HepG2 (cell line): ENCODE measurements at regions not wholly inside any gene's neighbourhood (a gene's known extent, or its start where the extent isn't known, plus 50 kb on each side); places are given as distances from the start of the nearest gene placed in this dataset.

Experiments
- ATAC-seq: fragments of 200-7000 bp; cut with Tn5 transposase; 3 replicates; pipeline ENCODE4 v1.9.1; 2020; ENCODE audit warnings: mild to moderate bottlenecking, moderate library complexity
- BruUV-seq: library from RNA; stranded (reverse); fragments of 400-500 nt; replicated peaks from 2 replicates; lab custom pipeline; 2021; lab: Mats Ljungman, UMichigan
- CTCF ChIA-PET: fragments of 300-600 bp; formaldehyde crosslinking; extraction: SDS; loops from one replicate; lab custom pipeline; 2021; ENCODE audit warnings: low total read pairs, inconsistent platforms, low intra/inter-chr PET ratio; lab: Yijun Ruan, JAX
- POLR2A ChIA-PET: fragments of 350-600 bp; sonication (Branson Sonifier 250); formaldehyde crosslinking; loops from one replicate; lab custom pipeline; 2020; ENCODE audit warnings: antibody characterized with exemption, inconsistent platforms; lab: Yijun Ruan, JAX
- DNase-seq: peaks from one replicate; pipeline ENCODE4 v3.0.0-alpha.2; 2015; ENCODE audit warnings: low spot score
- FAIRE-seq: peaks from 3 replicates; lab custom pipeline; 2011; peaks lifted over from hg19 to GRCh38; lab: Jason Lieb, UNC
- H2AFZ ChIP-seq: one replicate; pipeline ENCODE4 v1.6.1; 2011; ENCODE audit warnings: low read length, inconsistent platforms
- H3K27ac ChIP-seq: fragments of 300-600 bp; 3 replicates; pipeline ENCODE4 v1.8.0; 2011; ENCODE audit warnings: mixed run types, mild to moderate bottlenecking, mixed read lengths, low read length, inconsistent platforms; ENCODE audit not compliant: insufficient read depth; ENCODE audit errors: extremely low read length
- H3K27me3 ChIP-seq, 2 experiments: fragments of 200-600 bp in 1 of 2; 2 replicates in 1 of 2; 3 replicates in 1 of 2; pipeline versions ENCODE4 v1.6.0 to v1.8.0; 2011; ENCODE audit warnings: low read length in 2 of 2, mild to moderate bottlenecking in 2 of 2, moderate library complexity in 2 of 2, inconsistent platforms in 1 of 2; ENCODE audit not compliant: insufficient read depth in 2 of 2, control insufficient read depth in 1 of 2
- H3K36me3 ChIP-seq, 2 experiments: fragments of 200-600 bp in 1 of 2; replicated peaks in 1 of 2; 2 replicates in 1 of 2; 3 replicates in 1 of 2; pipeline versions ENCODE4 v1.5.1 to v1.8.0; 2011; ENCODE audit warnings: low read length in 2 of 2, inconsistent platforms in 1 of 2; ENCODE audit not compliant: insufficient read depth in 2 of 2, control insufficient read depth in 1 of 2
- H3K4me1 ChIP-seq: 2 replicates; pipeline ENCODE4 v1.5.1; 2012; ENCODE audit warnings: low read length, inconsistent platforms; ENCODE audit not compliant: insufficient read depth
- H3K4me2 ChIP-seq: 2 replicates; pipeline ENCODE4 v1.6.0; 2011; ENCODE audit warnings: low read depth, low read length, inconsistent platforms
- H3K4me3 ChIP-seq, 3 experiments: fragments of 200-600 bp in 1 of 3; sonication (generic), shearing (Covaris generic) in 1 of 3; replicated peaks in 1 of 3; 2 replicates each; pipeline ENCODE4 v1.5.1; 2011 to 2016; ENCODE audit warnings: low read length in 3 of 3, inconsistent platforms in 2 of 3, low read depth in 2 of 3, mild to moderate bottlenecking in 2 of 3, control low read depth in 1 of 3, mixed read lengths in 1 of 3; ENCODE audit not compliant: insufficient read depth in 1 of 3
- H3K79me2 ChIP-seq: one replicate; pipeline ENCODE4 v1.6.1; 2011; ENCODE audit warnings: low read length, inconsistent platforms; ENCODE audit not compliant: insufficient read depth
- H3K9ac ChIP-seq: 2 replicates; pipeline ENCODE4 v1.6.0; 2011; ENCODE audit warnings: mild to moderate bottlenecking, low read depth, low read length, inconsistent platforms; ENCODE audit not compliant: insufficient read depth
- H3K9me3 ChIP-seq: 2 replicates; pipeline ENCODE4 v1.5.1; 2012; ENCODE audit warnings: mild to moderate bottlenecking, low read length
- H4K20me1 ChIP-seq: 2 replicates; pipeline ENCODE4 v1.6.0; 2011; ENCODE audit warnings: inconsistent platforms, mild to moderate bottlenecking, low read length, moderate library complexity; ENCODE audit not compliant: insufficient read depth
- AGO1 ChIP-seq: fragments of 200-400 bp; formaldehyde crosslinking; IDR thresholded peaks from 2 replicates; pipeline ENCODE4 v1.6.1; 2017; ENCODE audit warnings: mild to moderate bottlenecking, low read depth, low read length, moderate library complexity; ENCODE audit not compliant: poor library complexity, severe bottlenecking
- NFE2 ChIP-seq: sonication (generic); formaldehyde crosslinking; IDR thresholded peaks from 2 replicates; pipeline ENCODE4 v1.4.0; 2020; ENCODE audit warnings: missing genetic modification reagents
- REXO4 ChIP-seq: sonication (generic); formaldehyde crosslinking; IDR thresholded peaks from 2 replicates; pipeline ENCODE4 v1.8.0; 2022; ENCODE audit warnings: missing genetic modification reagents, mild to moderate bottlenecking, borderline replicate concordance
- RFX1 ChIP-seq: fragments of 450-650 bp; IDR thresholded peaks from 2 replicates; pipeline ENCODE4 v1.6.1; 2017
- ZBTB44 ChIP-seq: sonication (generic); formaldehyde crosslinking; IDR thresholded peaks from 2 replicates; pipeline ENCODE4 v1.4.0; 2020; ENCODE audit warnings: missing genetic modification reagents
- ZFP91 ChIP-seq: sonication (generic); formaldehyde crosslinking; IDR thresholded peaks from 2 replicates; pipeline ENCODE4 v1.9.0; 2022; ENCODE audit warnings: missing genetic modification reagents, mild to moderate bottlenecking, borderline replicate concordance
- ZNF678 ChIP-seq: sonication (generic); formaldehyde crosslinking; IDR thresholded peaks from 2 replicates; pipeline ENCODE4 v1.4.0; 2020; ENCODE audit warnings: mild to moderate bottlenecking, missing genetic modification reagents
- ZNF781 ChIP-seq: sonication (generic); formaldehyde crosslinking; IDR thresholded peaks from 2 replicates; pipeline ENCODE4 v1.5.1; 2020; ENCODE audit warnings: borderline replicate concordance, mild to moderate bottlenecking, missing genetic modification reagents; ENCODE audit errors: not compliant biosample characterization
- WGBS: methylation state at CpG from one replicate; pipeline ENCODE4 v1.1.6; 2017; ENCODE audit warnings: low lambda C conversion rate; 5-methylcytosine and 5-hydroxymethylcytosine counted together
- in situ Hi-C: cut with HindIII; loops from 2 replicates; pipeline ENCODE4 v1.10.0; 2017; ENCODE audit warnings: low pct_unique_long_range_greater_than_20kb; ENCODE audit not compliant: extremely low pct_ligation_motif_present
- intact Hi-C: fragments of 100-400 bp; cut with micrococcal nuclease; formaldehyde crosslinking; loops from one replicate; pipeline ENCODE4 v1.10.0; 2022; ENCODE audit not compliant: unreplicated experiment
- TF ChIP-seq, protein P1 (sequence below): sonication (generic); formaldehyde crosslinking; conservative IDR thresholded peaks from 2 replicates; pipeline ENCODE4 v1.5.0; 2020; ENCODE audit warnings: missing genetic modification reagents

DNA sequence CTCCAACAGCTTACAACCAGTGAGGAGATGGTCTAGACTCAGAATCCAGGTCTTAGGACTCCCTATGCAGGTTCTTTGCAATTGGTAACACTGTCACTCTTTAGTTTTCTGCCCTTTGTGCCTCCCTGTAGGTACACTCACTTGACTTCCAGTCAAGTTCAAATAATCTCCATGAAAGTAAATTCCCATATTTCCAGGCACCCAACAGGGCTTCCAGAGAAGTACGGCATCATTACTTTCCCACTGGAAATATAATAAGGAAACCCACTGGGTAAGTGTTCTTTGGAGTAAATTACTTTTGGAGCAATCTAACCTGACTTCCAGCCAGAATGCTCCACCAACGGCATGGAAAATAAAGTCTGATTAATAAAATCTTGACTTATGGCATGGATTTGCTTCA lies 338.9 kb downstream of the HNRNPD start:
- H3K9me3 ChIP-seq, result no peaks in the 10 kb centered on the region
- in situ Hi-C loops (no loop called here), intact Hi-C loops (no loop called here)
- H3K27ac ChIP-seq, result no peak overlapping the region
- CTCF ChIA-PET, result no interaction called here
- H3K36me3 ChIP-seq, result no peaks in the 10 kb centered on the region
- ATAC-seq (no peak), DNase-seq (no peak), FAIRE-seq (no peak)
- no peak overlapping the region for H3K4me2 ChIP-seq
- H2AFZ ChIP-seq, result no peak overlapping the region
- BruUV-seq, result no TSS peak
- POLR2A ChIA-PET, result no interaction called here
- H3K4me1 ChIP-seq, result no peaks in the 10 kb centered on the region
- H3K79me2 ChIP-seq, result no peaks in the 10 kb centered on the region
- no peak overlapping the region for H3K4me3 ChIP-seq
- no peak for TF ChIP-seq ZNF678
- TF ChIP-seq, protein P1, sequence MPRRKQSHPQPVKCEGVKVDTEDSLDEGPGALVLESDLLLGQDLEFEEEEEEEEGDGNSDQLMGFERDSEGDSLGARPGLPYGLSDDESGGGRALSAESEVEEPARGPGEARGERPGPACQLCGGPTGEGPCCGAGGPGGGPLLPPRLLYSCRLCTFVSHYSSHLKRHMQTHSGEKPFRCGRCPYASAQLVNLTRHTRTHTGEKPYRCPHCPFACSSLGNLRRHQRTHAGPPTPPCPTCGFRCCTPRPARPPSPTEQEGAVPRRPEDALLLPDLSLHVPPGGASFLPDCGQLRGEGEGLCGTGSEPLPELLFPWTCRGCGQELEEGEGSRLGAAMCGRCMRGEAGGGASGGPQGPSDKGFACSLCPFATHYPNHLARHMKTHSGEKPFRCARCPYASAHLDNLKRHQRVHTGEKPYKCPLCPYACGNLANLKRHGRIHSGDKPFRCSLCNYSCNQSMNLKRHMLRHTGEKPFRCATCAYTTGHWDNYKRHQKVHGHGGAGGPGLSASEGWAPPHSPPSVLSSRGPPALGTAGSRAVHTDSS (CRISPR knock-in tag), result no peak
- TF ChIP-seq REXO4 (CRISPR knock-in tag), result no peak
- TF ChIP-seq ZNF781, result no peak
- TF ChIP-seq ZBTB44 (CRISPR knock-in tag), result no peak
- TF ChIP-seq ZFP91 (CRISPR knock-in tag), result no peak
- TF ChIP-seq AGO1, result no peak
- TF ChIP-seq RFX1, result no peak
- no peak for TF ChIP-seq NFE2 (CRISPR knock-in tag)
- H4K20me1 ChIP-seq, result no peaks in the 10 kb centered on the region
- 0% methylated on average over 2 of the region's 2 CpGs for WGBS
- no peak overlapping the region for H3K9ac ChIP-seq
- H3K27me3 ChIP-seq, result no peaks in the 10 kb centered on the region
